Mesenchymal stem cell (in vitro differentiated cells and primary cell): ENCODE measurements at regions not wholly inside any gene's neighbourhood (a gene's known extent, or its start where the extent isn't known, plus 50 kb on each side); places are given as distances from the start of the nearest gene placed in this dataset.

Source experiments
- DNase-seq: peaks from one replicate; pipeline ENCODE4 v3.0.0-alpha.2; 2013
- H2AFZ ChIP-seq: one replicate; pipeline ENCODE4 v1.6.1; 2013; ENCODE audit warnings: low read depth, mild to moderate bottlenecking, control low read depth, inconsistent platforms, low read length, moderate library complexity
- H2AK5ac ChIP-seq: 2 replicates; pipeline ENCODE4 v1.6.1; 2013; ENCODE audit warnings: low read length, moderate library complexity, mild to moderate bottlenecking, inconsistent platforms; ENCODE audit not compliant: severe bottlenecking
- H2BK120ac ChIP-seq: one replicate; pipeline ENCODE4 v1.6.1; 2013; ENCODE audit warnings: low read depth, mild to moderate bottlenecking, inconsistent platforms, low read length, moderate library complexity
- H2BK12ac ChIP-seq, 2 experiments: one replicate each; pipeline ENCODE4 v1.6.1; 2013; ENCODE audit warnings: inconsistent platforms in 2 of 2, low read length in 2 of 2, mild to moderate bottlenecking in 2 of 2, moderate library complexity in 2 of 2, control low read depth in 1 of 2
- H2BK15ac ChIP-seq: one replicate; pipeline ENCODE4 v1.6.1; 2013; ENCODE audit warnings: mild to moderate bottlenecking, low read depth, inconsistent platforms; ENCODE audit not compliant: poor library complexity, severe bottlenecking
- H2BK5ac ChIP-seq: 2 replicates; pipeline ENCODE4 v1.6.1; 2013; ENCODE audit warnings: low read depth, mild to moderate bottlenecking, low read length, control low read depth, inconsistent platforms; ENCODE audit not compliant: poor library complexity, severe bottlenecking
- H3K14ac ChIP-seq, 2 experiments: one replicate each; pipeline ENCODE4 v1.6.1; 2013; ENCODE audit warnings: inconsistent platforms in 2 of 2, low read length in 2 of 2, control low read depth in 1 of 2, mild to moderate bottlenecking in 1 of 2, moderate library complexity in 1 of 2
- H3K18ac ChIP-seq, 2 experiments: one replicate each; pipeline ENCODE4 v1.6.1; 2013; ENCODE audit warnings: inconsistent platforms in 2 of 2, low read length in 2 of 2, control low read depth in 1 of 2, low read depth in 1 of 2, mild to moderate bottlenecking in 1 of 2
- H3K23ac ChIP-seq, 2 experiments: one replicate each; pipeline ENCODE4 v1.6.1; 2013; ENCODE audit warnings: inconsistent platforms in 2 of 2, low read length in 2 of 2, mild to moderate bottlenecking in 2 of 2, moderate library complexity in 2 of 2, control low read depth in 1 of 2
- H3K27ac ChIP-seq: 2 replicates; pipeline ENCODE4 v1.5.1; 2013; ENCODE audit warnings: mild to moderate bottlenecking, moderate library complexity, low read length, control low read depth, inconsistent platforms; ENCODE audit not compliant: poor library complexity, severe bottlenecking
- H3K27me3 ChIP-seq, 2 experiments: 2 replicates each; pipeline versions ENCODE4 v1.6.1 to v1.7.0; 2013; ENCODE audit warnings: low read length in 2 of 2, mild to moderate bottlenecking in 2 of 2, moderate library complexity in 2 of 2, control low read depth in 1 of 2, inconsistent platforms in 1 of 2; ENCODE audit not compliant: control insufficient read depth in 1 of 2, insufficient read depth in 1 of 2
- H3K36me3 ChIP-seq, 2 experiments: 2 replicates each; pipeline versions ENCODE4 v1.6.1 to v1.7.0; 2013; ENCODE audit warnings: low read length in 2 of 2, control low read depth in 1 of 2, inconsistent platforms in 1 of 2, low read depth in 1 of 2, mild to moderate bottlenecking in 1 of 2; ENCODE audit not compliant: insufficient read depth in 2 of 2, control insufficient read depth in 1 of 2
- H3K4ac ChIP-seq, 2 experiments: one replicate each; pipeline ENCODE4 v1.6.1; 2013; ENCODE audit warnings: inconsistent platforms in 2 of 2, low read length in 2 of 2, mild to moderate bottlenecking in 2 of 2, moderate library complexity in 2 of 2, control low read depth in 1 of 2, low read depth in 1 of 2
- H3K4me1 ChIP-seq: 2 replicates; pipeline ENCODE4 v1.6.1; 2013; ENCODE audit warnings: low read depth, low read length, control low read depth; ENCODE audit not compliant: control insufficient read depth, insufficient read depth
- H3K4me2 ChIP-seq: 2 replicates; pipeline ENCODE4 v1.6.1; 2013; ENCODE audit warnings: low read length, mild to moderate bottlenecking, inconsistent platforms; ENCODE audit not compliant: poor library complexity, severe bottlenecking
- H3K4me3 ChIP-seq, 2 experiments: 2 replicates each; pipeline versions ENCODE4 v1.5.1 to v1.7.0; 2013; ENCODE audit warnings: low read length in 2 of 2, mild to moderate bottlenecking in 2 of 2, control low read depth in 1 of 2, low read depth in 1 of 2; ENCODE audit not compliant: insufficient read depth in 1 of 2
- H3K79me1 ChIP-seq: replicated peaks from 2 replicates; pipeline ENCODE4 v1.6.1; 2013; ENCODE audit warnings: mild to moderate bottlenecking, control low read depth, low read length, inconsistent platforms; ENCODE audit not compliant: poor library complexity, severe bottlenecking
- H3K9ac ChIP-seq: 2 replicates; pipeline ENCODE4 v1.7.0; 2013; ENCODE audit warnings: mild to moderate bottlenecking, low read length, moderate library complexity
- H3K9me3 ChIP-seq: 2 replicates; pipeline ENCODE4 v1.7.0; 2013; ENCODE audit warnings: mild to moderate bottlenecking, low read length; ENCODE audit not compliant: control insufficient read depth
- H4K8ac ChIP-seq: one replicate; pipeline ENCODE4 v1.6.1; 2013; ENCODE audit warnings: inconsistent platforms, mild to moderate bottlenecking, low read length, moderate library complexity
- H4K91ac ChIP-seq: one replicate; pipeline ENCODE4 v1.6.1; 2013; ENCODE audit warnings: mild to moderate bottlenecking, low read length, inconsistent platforms
- WGBS: methylation state at CpG from one replicate; pipeline ENCODE4 v1.1.7; 2013; ENCODE audit warnings: mixed read lengths; 5-methylcytosine and 5-hydroxymethylcytosine counted together

GRCh38 chr1:172723251-172723650, 64.3 kb downstream of the FASLG start:
- Histone ChIP-seq H3K4me2 (no peak overlapping the region), H2AFZ (no peak overlapping the region), H4K91ac (no peak overlapping the region), H2BK12ac (no peak overlapping the region), H3K27me3 (no peaks in the 10 kb centered on the region), H3K9ac (no peak overlapping the region), H3K18ac (no peak overlapping the region), H3K4ac (no peak overlapping the region), H3K27ac (no peak overlapping the region), H3K9me3 (no peaks in the 10 kb centered on the region), H3K4me3 (no peak overlapping the region), H2AK5ac (no peak overlapping the region), H2BK15ac (no peak overlapping the region), H4K8ac (no peak overlapping the region), H3K79me1 (no peaks in the 10 kb centered on the region), H3K14ac (no peak overlapping the region), H2BK120ac (no peak overlapping the region), H3K36me3 (no peaks in the 10 kb centered on the region), H3K23ac (no peak overlapping the region), H3K4me1 (no peaks in the 10 kb centered on the region), H2BK5ac (no peak overlapping the region)
- 88% methylated on average over 1 of the region's 1 CpG for WGBS
- DNase-seq: peak; percentile 47

GRCh38 chr1:172724232-172724631, 65.3 kb downstream of the FASLG start:
- H2BK120ac ChIP-seq: no peak overlapping the region
- no peak overlapping the region for H2BK12ac ChIP-seq
- no peaks in the 10 kb centered on the region for H3K79me1 ChIP-seq
- no peaks in the 10 kb centered on the region for H3K27me3 ChIP-seq
- no peak overlapping the region for H3K4me3 ChIP-seq
- no peaks in the 10 kb centered on the region for H3K4me1 ChIP-seq
- no peak overlapping the region for H3K14ac ChIP-seq
- H2BK15ac ChIP-seq: no peak overlapping the region
- no peak for DNase-seq
- no peak overlapping the region for H2AFZ ChIP-seq
- no peaks in the 10 kb centered on the region for H3K36me3 ChIP-seq
- H2BK5ac ChIP-seq: no peak overlapping the region
- H4K91ac ChIP-seq: no peak overlapping the region
- H3K18ac ChIP-seq: no peak overlapping the region
- H3K9me3 ChIP-seq: no peaks in the 10 kb centered on the region
- H3K23ac ChIP-seq: no peak overlapping the region
- no peak overlapping the region for H3K9ac ChIP-seq
- no peak overlapping the region for H4K8ac ChIP-seq
- H3K4ac ChIP-seq: no peak overlapping the region
- no peak overlapping the region for H2AK5ac ChIP-seq
- no peak overlapping the region for H3K4me2 ChIP-seq
- no peak overlapping the region for H3K27ac ChIP-seq

GRCh38 chr1:172724765-172725613, 66.1 kb downstream of the FASLG start:
- H2BK12ac ChIP-seq: no peak overlapping the region
- no peak overlapping the region for H2AK5ac ChIP-seq
- no peak overlapping the region for H3K9ac ChIP-seq
- H3K14ac ChIP-seq: peak overlapping the region in 1 of 2 experiments; percentile 66
- H3K23ac ChIP-seq: no peak overlapping the region
- H3K9me3 ChIP-seq: no peaks in the 10 kb centered on the region
- no peak overlapping the region for H3K27ac ChIP-seq
- no peak overlapping the region for H2BK5ac ChIP-seq
- H3K36me3 ChIP-seq: no peaks in the 10 kb centered on the region
- no peak overlapping the region for H3K18ac ChIP-seq
- H3K4me2 ChIP-seq: no peak overlapping the region
- H2BK15ac ChIP-seq: no peak overlapping the region
- no peak overlapping the region for H4K91ac ChIP-seq
- H2AFZ ChIP-seq: no peak overlapping the region
- DNase-seq: no peak
- H4K8ac ChIP-seq: no peak overlapping the region
- 94% methylated on average over 2 of the region's 2 CpGs for WGBS
- no peak overlapping the region for H2BK120ac ChIP-seq
- H3K79me1 ChIP-seq: no peaks in the 10 kb centered on the region
- no peak overlapping the region for H3K4me3 ChIP-seq
- no peaks in the 10 kb centered on the region for H3K4me1 ChIP-seq
- no peaks in the 10 kb centered on the region for H3K27me3 ChIP-seq
- no peak overlapping the region for H3K4ac ChIP-seq

- Histone ChIP-seq H2AFZ (no peak overlapping the region), H3K4me1 (no peaks in the 10 kb centered on the region), H4K91ac (no peak overlapping the region), H3K9me3 (no peaks in the 10 kb centered on the region), H3K4ac (no peak overlapping the region), H2BK15ac (no peak overlapping the region), H2AK5ac (no peak overlapping the region), H3K27ac (no peak overlapping the region), H3K27me3 (no peaks in the 10 kb centered on the region), H2BK5ac (no peak overlapping the region), H2BK12ac (no peak overlapping the region), H3K4me2 (no peak overlapping the region), H4K8ac (no peak overlapping the region), H2BK120ac (no peak overlapping the region), H3K18ac (no peak overlapping the region), H3K79me1 (no peaks in the 10 kb centered on the region), H3K14ac (no peak overlapping the region), H3K36me3 (no peaks in the 10 kb centered on the region), H3K23ac (no peak overlapping the region), H3K4me3 (no peak overlapping the region), H3K9ac (no peak overlapping the region)
- 81% methylated on average over 2 of the region's 2 CpGs for WGBS
- no peak for DNase-seq
These were observed 67.8 kb downstream of the FASLG start for GRCh38 chr1:172726740-172727139.
